Left ventricle myocardium inferior (tissue), 1 donor: ENCODE measurements at regions not wholly inside any gene's neighbourhood (a gene's known extent, or its start where the extent isn't known, plus 50 kb on each side); places are given as distances from the start of the nearest gene placed in this dataset.

Source experiments
- DNase-seq: peaks from one replicate; pipeline ENCODE4 v3.0.0-alpha.2; 2020
- H3K27ac ChIP-seq: fragments of 200-600 bp; replicated peaks from 2 replicates; pipeline ENCODE4 v1.8.0; 2021
- H3K27me3 ChIP-seq: fragments of 200-600 bp; 2 replicates; pipeline ENCODE4 v1.8.0; 2021; ENCODE audit warnings: low read depth
- H3K36me3 ChIP-seq: fragments of 200-600 bp; 2 replicates; pipeline ENCODE4 v1.8.0; 2021
- H3K4me1 ChIP-seq: fragments of 200-600 bp; 2 replicates; pipeline ENCODE4 v1.8.0; 2021
- H3K4me3 ChIP-seq: fragments of 200-600 bp; 2 replicates; pipeline ENCODE4 v1.8.0; 2021; ENCODE audit warnings: mild to moderate bottlenecking, moderate library complexity
- H3K9me3 ChIP-seq: fragments of 200-600 bp; replicated peaks from 2 replicates; pipeline ENCODE4 v1.8.0; 2021
- intact Hi-C: fragments of 100-400 bp; cut with micrococcal nuclease; formaldehyde crosslinking; loops from one replicate; pipeline ENCODE4 v1.11.0; 2022
- TF ChIP-seq, protein P1 (sequence below): fragments of 200-600 bp; IDR thresholded peaks from 2 replicates; pipeline ENCODE4 v1.8.0; 2021; ENCODE audit warnings: antibody characterized with exemption, mild to moderate bottlenecking, borderline replicate concordance
- donor health status: DM: no; HTN: yes; CAD: no; lungs with severe emphysema.

DNA sequence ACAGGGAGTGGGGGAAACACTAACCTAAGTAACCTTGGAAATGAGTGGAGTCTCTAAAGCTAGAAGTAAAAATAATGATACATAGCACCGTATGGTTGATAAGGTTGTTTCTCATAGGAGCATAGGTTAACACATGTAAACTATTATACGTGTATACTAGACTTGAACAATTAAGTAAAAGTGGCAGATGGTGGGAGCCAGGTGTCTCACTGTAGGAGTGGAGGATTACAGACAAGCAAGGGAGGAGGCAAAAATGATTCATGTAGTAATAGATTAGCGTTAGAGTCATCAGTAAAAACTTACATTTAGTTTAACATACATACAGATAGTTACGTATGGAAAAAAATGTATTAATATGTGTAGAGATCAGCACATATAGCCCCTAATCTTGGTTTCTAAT is 138.4 kb upstream of the DSCAM start:
- TF ChIP-seq, protein P1, sequence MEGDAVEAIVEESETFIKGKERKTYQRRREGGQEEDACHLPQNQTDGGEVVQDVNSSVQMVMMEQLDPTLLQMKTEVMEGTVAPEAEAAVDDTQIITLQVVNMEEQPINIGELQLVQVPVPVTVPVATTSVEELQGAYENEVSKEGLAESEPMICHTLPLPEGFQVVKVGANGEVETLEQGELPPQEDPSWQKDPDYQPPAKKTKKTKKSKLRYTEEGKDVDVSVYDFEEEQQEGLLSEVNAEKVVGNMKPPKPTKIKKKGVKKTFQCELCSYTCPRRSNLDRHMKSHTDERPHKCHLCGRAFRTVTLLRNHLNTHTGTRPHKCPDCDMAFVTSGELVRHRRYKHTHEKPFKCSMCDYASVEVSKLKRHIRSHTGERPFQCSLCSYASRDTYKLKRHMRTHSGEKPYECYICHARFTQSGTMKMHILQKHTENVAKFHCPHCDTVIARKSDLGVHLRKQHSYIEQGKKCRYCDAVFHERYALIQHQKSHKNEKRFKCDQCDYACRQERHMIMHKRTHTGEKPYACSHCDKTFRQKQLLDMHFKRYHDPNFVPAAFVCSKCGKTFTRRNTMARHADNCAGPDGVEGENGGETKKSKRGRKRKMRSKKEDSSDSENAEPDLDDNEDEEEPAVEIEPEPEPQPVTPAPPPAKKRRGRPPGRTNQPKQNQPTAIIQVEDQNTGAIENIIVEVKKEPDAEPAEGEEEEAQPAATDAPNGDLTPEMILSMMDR: no peak
- Histone ChIP-seq H3K27me3 (peaks cover 13% of the 10 kb centered on the region), H3K4me3 (no peak overlapping the region), H3K9me3 (peaks cover 21% of the 10 kb centered on the region), H3K36me3 (no peaks in the 10 kb centered on the region), H3K4me1 (no peaks in the 10 kb centered on the region), H3K27ac (no peak overlapping the region)
- intact Hi-C loops: no loop called here
- no peak for DNase-seq

DNA sequence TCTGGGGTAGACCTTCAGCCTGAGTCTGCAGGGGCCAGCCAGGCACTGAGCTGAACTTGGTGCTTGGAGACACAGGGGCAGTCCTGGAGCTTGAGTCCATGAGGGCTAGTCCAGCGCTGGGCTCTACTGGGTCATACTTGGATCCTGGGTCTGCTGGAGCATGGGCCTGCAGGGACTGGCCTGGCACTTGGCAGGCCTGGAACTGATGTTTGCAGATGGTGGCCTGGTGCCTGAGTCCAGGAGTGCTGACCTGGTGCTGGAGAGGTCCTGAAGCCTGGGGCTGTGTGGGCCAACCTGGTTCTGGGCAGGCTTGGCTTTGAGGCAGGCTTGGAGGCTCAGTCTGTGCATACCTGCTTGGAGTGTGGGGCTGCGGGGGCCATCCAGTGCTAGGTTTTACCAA is 143.4 kb upstream of the DSCAM start:
- no peaks in the 10 kb centered on the region for H3K4me1 ChIP-seq
- H3K36me3 ChIP-seq: no peaks in the 10 kb centered on the region
- H3K4me3 ChIP-seq: no peak overlapping the region
- no peak overlapping the region for H3K27ac ChIP-seq
- no peaks in the 10 kb centered on the region for H3K27me3 ChIP-seq
- intact Hi-C loops: no loop called here
- no peak for DNase-seq
- H3K9me3 ChIP-seq: no peaks in the 10 kb centered on the region
- TF ChIP-seq, protein P1: no peak

DNA sequence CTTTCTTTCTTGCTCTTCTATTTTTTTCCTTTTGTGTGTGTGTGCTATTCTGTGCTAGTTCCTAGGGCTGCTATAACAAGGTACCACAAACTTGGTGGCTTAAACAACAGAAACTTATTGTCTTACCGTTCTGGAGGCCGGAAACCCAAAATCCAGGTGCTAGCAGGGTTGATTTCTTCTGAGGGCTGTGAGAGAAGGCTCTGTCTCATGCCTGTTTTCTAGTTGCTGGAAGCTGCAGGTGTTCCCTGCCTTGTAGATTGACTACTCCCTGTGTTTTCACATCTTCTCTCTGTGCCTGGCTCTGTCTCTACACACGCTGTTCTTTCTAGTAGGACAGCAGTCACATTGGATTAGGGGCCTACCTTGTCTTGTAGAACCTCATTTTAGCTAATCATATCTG is 150.9 kb upstream of the DSCAM start:
- intact Hi-C loops: no loop called here
- H3K4me1 ChIP-seq: no peaks in the 10 kb centered on the region
- H3K4me3 ChIP-seq: no peak overlapping the region
- H3K36me3 ChIP-seq: no peaks in the 10 kb centered on the region
- TF ChIP-seq, protein P1: no peak
- DNase-seq: no peak
- H3K27me3 ChIP-seq: no peaks in the 10 kb centered on the region
- H3K27ac ChIP-seq: no peak overlapping the region
- H3K9me3 ChIP-seq: peaks cover 29% of the 10 kb centered on the region

DNA sequence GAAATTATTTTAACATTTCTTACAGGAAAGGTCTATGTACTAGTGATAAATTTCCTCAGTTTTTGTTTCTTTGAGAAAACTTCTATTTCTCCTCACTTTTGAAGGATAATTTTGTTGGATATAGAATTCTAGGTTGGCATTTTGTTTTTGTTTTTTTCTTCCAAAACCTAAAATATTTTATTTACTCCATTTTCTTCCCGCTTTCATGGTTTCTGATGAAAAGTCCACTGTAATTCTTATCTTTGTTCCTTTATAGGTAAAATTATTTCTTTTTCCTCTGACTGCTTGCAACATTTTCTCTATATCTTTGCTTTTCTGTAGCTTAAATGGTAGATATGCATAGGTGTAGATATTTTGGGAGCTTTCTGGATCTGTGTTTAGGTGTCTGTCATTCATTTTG is 153.9 kb upstream of the DSCAM start:
- Histone ChIP-seq H3K27me3 (peaks cover 4% of the 10 kb centered on the region), H3K4me3 (no peak overlapping the region), H3K27ac (no peak overlapping the region), H3K36me3 (no peaks in the 10 kb centered on the region), H3K4me1 (no peaks in the 10 kb centered on the region), H3K9me3 (peaks cover 29% of the 10 kb centered on the region)
- no peak for DNase-seq
- intact Hi-C loops: no loop called here
- TF ChIP-seq, protein P1: no peak

DNA sequence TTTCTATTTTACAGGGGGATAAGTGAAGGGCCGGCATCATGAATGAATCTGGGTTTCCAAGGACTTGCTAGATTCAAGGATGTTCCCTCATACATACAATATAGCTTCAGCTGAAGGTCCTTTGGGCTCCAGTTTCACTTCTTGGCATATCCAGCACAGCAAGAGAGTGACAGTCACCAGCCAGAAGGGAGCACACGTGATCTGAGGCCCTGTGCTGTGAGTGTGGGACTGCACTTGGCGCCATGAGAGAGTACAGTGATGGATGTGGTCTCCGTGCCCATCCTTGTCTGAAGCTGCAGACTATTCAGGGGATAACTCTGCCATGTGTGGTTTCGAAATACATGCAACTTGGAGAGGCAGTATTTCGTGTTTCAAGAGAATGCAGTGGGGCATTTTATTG is 159.7 kb upstream of the DSCAM start:
- Histone ChIP-seq H3K27ac (no peak overlapping the region), H3K9me3 (peaks cover 5% of the 10 kb centered on the region), H3K27me3 (peaks cover 33% of the 10 kb centered on the region), H3K4me3 (no peak overlapping the region), H3K4me1 (no peaks in the 10 kb centered on the region), H3K36me3 (no peaks in the 10 kb centered on the region)
- intact Hi-C loops: no loop called here
- TF ChIP-seq, protein P1: no peak
- no peak for DNase-seq

DNA sequence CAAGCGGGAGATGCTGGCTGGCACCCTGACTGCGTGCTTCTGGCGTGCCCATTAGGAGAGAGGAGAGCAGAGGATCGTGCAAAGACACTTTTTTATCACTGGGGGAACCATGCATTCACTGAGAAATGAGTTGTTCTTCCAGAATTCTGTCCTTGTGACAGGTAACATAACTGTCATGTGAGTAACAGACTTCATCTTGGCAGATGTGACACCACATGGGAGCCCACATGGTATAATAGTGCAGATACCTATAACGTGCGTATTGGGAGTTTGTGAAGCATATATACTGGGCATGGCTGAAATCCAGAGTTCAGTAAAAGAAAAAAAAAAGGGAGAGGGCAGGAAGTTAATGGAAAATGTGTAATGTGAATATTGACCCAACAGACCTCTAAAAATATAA is 159.6 kb upstream of the BACE2 start:
- Histone ChIP-seq H3K36me3 (no peaks in the 10 kb centered on the region), H3K9me3 (peaks cover 5% of the 10 kb centered on the region), H3K4me1 (no peaks in the 10 kb centered on the region), H3K27me3 (peaks cover 40% of the 10 kb centered on the region), H3K4me3 (no peak overlapping the region), H3K27ac (no peak overlapping the region)
- intact Hi-C loops: no loop called here
- DNase-seq: no peak
- TF ChIP-seq, protein P1: no peak
